ENCODE measurements at regions not wholly inside any gene's neighbourhood (a gene's known extent, or its start where the extent isn't known, plus 50 kb on each side); places are given as distances from the start of the nearest gene placed in this dataset.

- Histone ChIP-seq H4K91ac (ENCODE audit: insufficient read depth, low read depth, low read length) (no peak overlapping the region), H3K79me1 (ENCODE audit: low read depth in 1 of 2, low read length in 2 of 2) (no peaks in the 10 kb centered on the region), H3K9me1 (ENCODE audit: insufficient read depth, low read length) (no peaks in the 10 kb centered on the region), H2BK15ac (ENCODE audit: low read depth, low read length) (no peak overlapping the region), H2BK5ac (ENCODE audit: low read depth, low read length, poor library complexity, severe bottlenecking) (no peak overlapping the region), H3K4me1 (ENCODE audit: control insufficient read depth, insufficient read depth, low read length) (no peaks in the 10 kb centered on the region), H3K4me3 (ENCODE audit: insufficient read depth, low read depth, low read length) (no peak overlapping the region), H3K18ac (ENCODE audit: low read depth, low read length) (no peak overlapping the region), H3K9me3 (ENCODE audit: control insufficient read depth, insufficient read depth, low read length) (no peaks in the 10 kb centered on the region), H2AFZ (replicated peaks; ENCODE audit: low read length, poor library complexity) (no peak overlapping the region), H2BK120ac (ENCODE audit: low read depth, low read length) (no peak overlapping the region), H4K5ac (ENCODE audit: low read depth, low read length) (no peak overlapping the region), H3K27me3 (ENCODE audit: control insufficient read depth, insufficient read depth, low read length) (no peaks in the 10 kb centered on the region), H3K9ac (ENCODE audit: low read depth, low read length) (no peak overlapping the region), H2BK20ac (ENCODE audit: low read depth, low read length) (no peak overlapping the region), H4K8ac (ENCODE audit: low read depth in 2 of 2, low read length in 2 of 2) (no peak overlapping the region), H3K27ac (ENCODE audit: insufficient read depth, low read length) (no peak overlapping the region), H2AK9ac (replicated peaks; ENCODE audit: low read depth, low read length, poor library complexity) (no peak overlapping the region), H3K36me3 (ENCODE audit: control insufficient read depth, insufficient read depth, low read length) (no peaks in the 10 kb centered on the region), H4K20me1 (ENCODE audit: insufficient read depth, low read length) (no peaks in the 10 kb centered on the region), H3K56ac (ENCODE audit: extremely low read depth, insufficient read depth, low read length) (no peak overlapping the region), H3K4ac (ENCODE audit: low read depth, low read length) (no peak overlapping the region), H3K4me2 (ENCODE audit: low read depth, low read length) (no peak overlapping the region), H3K23ac (ENCODE audit: low read depth, low read length) (no peak overlapping the region), H3K14ac (replicated peaks; ENCODE audit: low read depth, low read length) (no peak overlapping the region), H2AK5ac (ENCODE audit: low read depth, low read length) (no peak overlapping the region)
- in situ Hi-C loops (cut with MboI; ENCODE audit: low sequenced_read_pairs) (no loop called here), dilution Hi-C loops (cut with HindIII; ENCODE audit: low sequenced_read_pairs, unreplicated experiment) (no loop called here), intact Hi-C loops (cut with micrococcal nuclease) (no loop called here)
- no TSS peak for BruUV-seq (replicated peaks)
- no peak for DNase-seq
- no peak for TF ChIP-seq USF2 (IDR thresholded peaks at IDR 0.05; ENCODE audit: low read depth, low read length)
- no peak for TF ChIP-seq POLR2A (IDR thresholded peaks at IDR 0.05; ENCODE audit: low read depth, low read length)
- TF ChIP-seq MXI1 (IDR thresholded peaks at IDR 0.05; ENCODE audit: borderline replicate concordance, low read depth, low read length): no peak
- TF ChIP-seq ELK1 (IDR thresholded peaks at IDR 0.05; ENCODE audit: borderline replicate concordance, low read depth, low read length): no peak
- TF ChIP-seq CEBPB (IDR thresholded peaks at IDR 0.05; ENCODE audit: low read depth, low read length): no peak
- TF ChIP-seq RCOR1 (IDR thresholded peaks at IDR 0.05; ENCODE audit: insufficient replicate concordance, low read length): no peak
- no peak for TF ChIP-seq MAZ (IDR thresholded peaks at IDR 0.05; ENCODE audit: borderline replicate concordance, low read depth, low read length)
- TF ChIP-seq CTCF (conservative IDR thresholded peaks at IDR 0.05; ENCODE audit: low read depth, low read length): no peak
- no peak for TF ChIP-seq CHD1 (IDR thresholded peaks at IDR 0.05; ENCODE audit: low read depth, low read length)
- no peak for ATAC-seq (ENCODE audit: low read depth)
- WGBS, 2 experiments (ENCODE audit: extremely low coverage in 2 of 2, insufficient read length in 1 of 2): no CpG with 5 or more reads among the region's 1 CpG
- CTCF ChIA-PET: no interaction called here
- POLR2A ChIA-PET (ENCODE audit: unreplicated experiment): no interaction called here
These were observed 80.9 kb downstream of the LARP7 start for GRCh38 chr4:112717856-112718255.

Data from IMR-90 (cell line).